Endothelial cell of umbilical vein (primary cell): ENCODE measurements at regions not wholly inside any gene's neighbourhood (a gene's known extent, or its start where the extent isn't known, plus 50 kb on each side); places are given as distances from the start of the nearest gene placed in this dataset.

Experiments
- BruUV-seq: library from RNA; stranded (reverse); fragments of 400-500 nt; replicated peaks from 2 replicates; lab custom pipeline; 2021; lab: Mats Ljungman, UMichigan
- CTCF ChIA-PET: fragments of 300-600, 350-600 bp; sonication (Branson Sonifier 250); formaldehyde crosslinking; loops from one replicate; lab custom pipeline; 2021; ENCODE audit warnings: antibody characterized with exemption, inconsistent platforms; lab: Charles Lee
- POLR2A ChIA-PET: fragments of 300-600, 350-600 bp; sonication (Branson Sonifier 250); formaldehyde crosslinking; loops from one replicate; lab custom pipeline; 2021; ENCODE audit warnings: antibody characterized with exemption, inconsistent platforms; lab: Charles Lee
- DNase-seq: peaks from one replicate; pipeline ENCODE4 v3.0.0-alpha.2; 2011; ENCODE audit warnings: low read depth, low spot score
- FAIRE-seq: peaks from 2 replicates; lab custom pipeline; 2011; peaks lifted over from hg19 to GRCh38; lab: Jason Lieb, UNC
- H2AFZ ChIP-seq: 2 replicates; pipeline ENCODE4 v1.6.0; 2012; ENCODE audit warnings: low read depth, low read length, control low read depth, inconsistent platforms
- H3K27ac ChIP-seq: 2 replicates; pipeline ENCODE4 v1.5.1; 2011; ENCODE audit warnings: low read depth, mild to moderate bottlenecking, control low read depth, low read length, moderate library complexity; ENCODE audit not compliant: insufficient read depth
- H3K27me3 ChIP-seq, 2 experiments: 2 replicates each; pipeline versions ENCODE4 v1.6.0 to v1.6.1; 2011; ENCODE audit warnings: low read length in 2 of 2, mixed read lengths in 1 of 2; ENCODE audit not compliant: control insufficient read depth in 2 of 2, insufficient read depth in 2 of 2
- H3K36me3 ChIP-seq, 2 experiments: 2 replicates in 1 of 2; 3 replicates in 1 of 2; pipeline ENCODE4 v1.5.1; 2011; ENCODE audit warnings: low read length in 2 of 2, mild to moderate bottlenecking in 1 of 2, moderate library complexity in 1 of 2; ENCODE audit not compliant: control insufficient read depth in 2 of 2, insufficient read depth in 2 of 2; ENCODE audit errors: extremely low read depth in 1 of 2
- H3K4me1 ChIP-seq: 3 replicates; pipeline ENCODE4 v1.5.1; 2011; ENCODE audit warnings: mild to moderate bottlenecking, low read length; ENCODE audit not compliant: control insufficient read depth, insufficient read depth; ENCODE audit errors: extremely low read depth
- H3K4me2 ChIP-seq: 2 replicates; pipeline ENCODE4 v1.6.1; 2011; ENCODE audit warnings: low read length, control low read depth, mixed read lengths; ENCODE audit not compliant: insufficient read depth
- H3K4me3 ChIP-seq, 3 experiments: fragments of 200-600 bp in 1 of 3; sonication (generic), shearing (Covaris generic) in 1 of 3; replicated peaks in 1 of 3; 2 replicates each; pipeline ENCODE4 v1.5.1; 2011 to 2016; ENCODE audit warnings: control low read depth in 3 of 3, low read length in 3 of 3, mild to moderate bottlenecking in 2 of 3, inconsistent platforms in 1 of 3, low read depth in 1 of 3, moderate library complexity in 1 of 3; ENCODE audit not compliant: insufficient read depth in 1 of 3
- H3K79me2 ChIP-seq: 2 replicates; pipeline ENCODE4 v1.6.0; 2012; ENCODE audit warnings: low read length, inconsistent platforms; ENCODE audit not compliant: control insufficient read depth, insufficient read depth
- H3K9ac ChIP-seq: replicated peaks from 2 replicates; pipeline ENCODE3; 2011; ENCODE audit warnings: low read length, control low read depth; ENCODE audit not compliant: insufficient read depth; ENCODE audit errors: extremely low read depth
- H3K9me1 ChIP-seq: replicated peaks from 3 replicates; pipeline ENCODE4 v1.6.0; 2011; ENCODE audit warnings: mild to moderate bottlenecking, low read length; ENCODE audit not compliant: control insufficient read depth, insufficient read depth; ENCODE audit errors: extremely low read depth
- H3K9me3 ChIP-seq: replicated peaks from 2 replicates; pipeline ENCODE4 v1.5.1; 2012; ENCODE audit warnings: low read length, inconsistent platforms; ENCODE audit not compliant: control insufficient read depth, insufficient read depth
- H4K20me1 ChIP-seq: replicated peaks from 2 replicates; pipeline ENCODE3; 2011; ENCODE audit warnings: mild to moderate bottlenecking, low read length; ENCODE audit not compliant: control insufficient read depth, insufficient read depth; ENCODE audit errors: extremely low read depth
- EZH2 ChIP-seq: IDR thresholded peaks from 2 replicates; pipeline ENCODE4 v1.6.1; 2012; ENCODE audit warnings: borderline replicate concordance, low read depth, mild to moderate bottlenecking, moderate library complexity, low read length, inconsistent platforms; ENCODE audit not compliant: severe bottlenecking
- FOS ChIP-seq: IDR thresholded peaks from 2 replicates; pipeline ENCODE4 v1.6.1; 2011; ENCODE audit warnings: mild to moderate bottlenecking, low read length, moderate library complexity, borderline replicate concordance; ENCODE audit not compliant: insufficient read depth
- MAX ChIP-seq: IDR thresholded peaks from 2 replicates; pipeline ENCODE4 v1.6.1; 2011; ENCODE audit not compliant: insufficient read depth, insufficient read length
- POLR2A ChIP-seq: IDR thresholded peaks from 2 replicates; pipeline ENCODE4 v1.6.1; 2012; ENCODE audit warnings: low read depth, mild to moderate bottlenecking, control low read depth, low read length
- dilution Hi-C: fragments of 300-500 bp; cut with MboI; formaldehyde crosslinking; loops from one replicate; pipeline ENCODE4 v1.15.0; 2019; ENCODE audit warnings: low sequenced_read_pairs; ENCODE audit not compliant: extremely low pct_ligation_motif_present
- intact Hi-C: fragments of 100-400 bp; cut with micrococcal nuclease; formaldehyde crosslinking; loops from one replicate; pipeline ENCODE4 v1.10.0; 2022
- TF ChIP-seq, protein P1 (sequence below), 2 donors: IDR thresholded peaks; 1 replicate in 1 of 2; 2 replicates in 1 of 2; pipeline ENCODE4 v1.5.1; 2011; ENCODE audit warnings: low read length in 2 of 2, mild to moderate bottlenecking in 2 of 2, moderate library complexity in 2 of 2, control low read depth in 1 of 2, inconsistent platforms in 1 of 2, low read depth in 1 of 2; ENCODE audit not compliant: insufficient read depth in 1 of 2; ENCODE audit errors: extremely low read depth in 1 of 2

DNA sequence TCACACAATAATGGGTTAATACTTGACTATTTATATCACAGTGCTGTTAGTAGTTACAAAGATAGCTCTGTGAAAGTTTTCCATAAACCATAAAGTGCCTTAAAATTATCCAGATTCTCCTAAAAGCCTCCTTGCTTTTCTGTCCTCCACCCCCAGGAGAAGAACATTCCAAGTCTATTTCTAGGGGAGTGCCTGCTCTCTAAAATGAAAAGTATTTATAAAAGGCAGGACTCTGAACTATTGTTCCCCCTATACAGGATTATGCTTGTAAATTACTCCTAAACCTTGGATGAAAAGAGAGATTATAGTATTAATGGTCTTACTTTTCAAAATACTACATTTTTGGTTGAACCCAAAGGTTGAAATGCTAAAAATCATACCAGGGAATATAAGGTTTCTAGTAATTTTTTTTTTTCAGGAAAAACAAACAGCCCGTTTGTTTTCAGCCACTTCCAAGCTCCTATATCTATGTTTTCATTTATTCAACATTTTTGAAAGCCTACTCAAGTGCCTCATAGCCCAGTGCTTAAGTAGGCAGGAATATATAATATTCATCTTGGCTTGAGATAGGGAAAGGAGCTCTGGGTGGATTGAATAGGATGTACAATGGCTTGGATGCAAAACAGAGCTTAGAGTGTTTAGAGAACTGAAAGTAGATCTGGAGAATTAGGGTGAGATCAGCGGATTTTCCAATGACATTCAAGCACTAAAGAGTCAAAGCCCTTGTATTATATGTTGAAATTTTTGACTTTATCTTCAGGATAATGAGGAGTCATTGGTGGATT is 320.7 kb downstream of the GPR37 start:
- H3K9ac ChIP-seq = no peak overlapping the region
- no peaks in the 10 kb centered on the region for H3K79me2 ChIP-seq
- no TSS peak for BruUV-seq
- intact Hi-C loops = no loop called here
- no peaks in the 10 kb centered on the region for H3K4me1 ChIP-seq
- no peaks in the 10 kb centered on the region for H3K27me3 ChIP-seq
- no peaks in the 10 kb centered on the region for H3K9me1 ChIP-seq
- no peaks in the 10 kb centered on the region for H3K9me3 ChIP-seq
- dilution Hi-C loops = no loop called here
- no peak overlapping the region for H3K27ac ChIP-seq
- CTCF ChIA-PET = no interaction called here
- H3K4me2 ChIP-seq = no peak overlapping the region
- TF ChIP-seq MAX (no peak), FOS (no peak), POLR2A (no peak), EZH2 (no peak)
- TF ChIP-seq, protein P1, sequence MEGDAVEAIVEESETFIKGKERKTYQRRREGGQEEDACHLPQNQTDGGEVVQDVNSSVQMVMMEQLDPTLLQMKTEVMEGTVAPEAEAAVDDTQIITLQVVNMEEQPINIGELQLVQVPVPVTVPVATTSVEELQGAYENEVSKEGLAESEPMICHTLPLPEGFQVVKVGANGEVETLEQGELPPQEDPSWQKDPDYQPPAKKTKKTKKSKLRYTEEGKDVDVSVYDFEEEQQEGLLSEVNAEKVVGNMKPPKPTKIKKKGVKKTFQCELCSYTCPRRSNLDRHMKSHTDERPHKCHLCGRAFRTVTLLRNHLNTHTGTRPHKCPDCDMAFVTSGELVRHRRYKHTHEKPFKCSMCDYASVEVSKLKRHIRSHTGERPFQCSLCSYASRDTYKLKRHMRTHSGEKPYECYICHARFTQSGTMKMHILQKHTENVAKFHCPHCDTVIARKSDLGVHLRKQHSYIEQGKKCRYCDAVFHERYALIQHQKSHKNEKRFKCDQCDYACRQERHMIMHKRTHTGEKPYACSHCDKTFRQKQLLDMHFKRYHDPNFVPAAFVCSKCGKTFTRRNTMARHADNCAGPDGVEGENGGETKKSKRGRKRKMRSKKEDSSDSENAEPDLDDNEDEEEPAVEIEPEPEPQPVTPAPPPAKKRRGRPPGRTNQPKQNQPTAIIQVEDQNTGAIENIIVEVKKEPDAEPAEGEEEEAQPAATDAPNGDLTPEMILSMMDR (IDR thresholded peaks at IDR 0.05; ENCODE audit: extremely low read depth in 1 of 2, insufficient read depth in 1 of 2, low read depth in 1 of 2, low read length in 2 of 2) = no peak
- FAIRE-seq (no peak), DNase-seq (no peak)
- no peaks in the 10 kb centered on the region for H4K20me1 ChIP-seq
- no peak overlapping the region for H3K4me3 ChIP-seq
- H2AFZ ChIP-seq = no peak overlapping the region
- POLR2A ChIA-PET = no interaction called here
- no peaks in the 10 kb centered on the region for H3K36me3 ChIP-seq
